ENCODE measurements at regions not wholly inside any gene's neighbourhood (a gene's known extent, or its start where the extent isn't known, plus 50 kb on each side); places are given as distances from the start of the nearest gene placed in this dataset.

- ATAC-seq: no peak
- Mint-ChIP-seq H3K4me3 (no peak overlapping the region), H3K36me3 (no peaks in the 10 kb centered on the region), H3K27ac (no peak overlapping the region), H3K27me3 (ENCODE audit: low read depth in 2 of 2) (peaks cover 0 to 10% of the 10 kb centered on the region in 2 donors), H3K9me3 (no peaks in the 10 kb centered on the region), H3K4me1 (no peaks in the 10 kb centered on the region)
- Histone ChIP-seq H3K9me3 (ENCODE audit: control insufficient read depth, insufficient read depth, low read length) (no peaks in the 10 kb centered on the region), H3K27me3 (ENCODE audit: control insufficient read depth, insufficient read depth, low read length) (no peaks in the 10 kb centered on the region), H3K36me3 (ENCODE audit: control insufficient read depth, insufficient read depth, low read length) (no peaks in the 10 kb centered on the region), H3K4me3 (ENCODE audit: low read length) (no peak overlapping the region), H3K27ac (ENCODE audit: low read length) (no peak overlapping the region), H3K4me1 (ENCODE audit: control insufficient read depth, insufficient read depth, low read length) (no peaks in the 10 kb centered on the region)
- no peak for DNase-seq
- TF ChIP-seq CTCF (IDR thresholded peaks at IDR 0.05): no peak
- intact Hi-C loops (cut with micrococcal nuclease): no loop called here
- 72% methylated on average over 4 of the region's 4 CpGs for WGBS (ENCODE audit: insufficient coverage)
Observed at GRCh38 chr14:94897561-94897960, 127.6 kb upstream of the GSC start.

- H3K4me1 ChIP-seq (ENCODE audit: control insufficient read depth, insufficient read depth, low read length): no peaks in the 10 kb centered on the region
- H3K27ac ChIP-seq (ENCODE audit: low read length): no peak overlapping the region
- peaks cover 0 to 10% of the 10 kb centered on the region in 2 donors for H3K27me3 Mint-ChIP-seq (ENCODE audit: low read depth in 2 of 2)
- intact Hi-C loops (cut with micrococcal nuclease): no loop called here
- H3K4me3 Mint-ChIP-seq: no peak overlapping the region
- DNase-seq (no peak), ATAC-seq (no peak)
- no peaks in the 10 kb centered on the region for H3K36me3 ChIP-seq (ENCODE audit: control insufficient read depth, insufficient read depth, low read length)
- H3K9me3 Mint-ChIP-seq: no peaks in the 10 kb centered on the region
- H3K4me3 ChIP-seq (ENCODE audit: low read length): no peak overlapping the region
- WGBS (ENCODE audit: insufficient coverage): 75% methylated on average over 3 of the region's 6 CpGs
- no peak overlapping the region for H3K27ac Mint-ChIP-seq
- H3K4me1 Mint-ChIP-seq: no peaks in the 10 kb centered on the region
- H3K27me3 ChIP-seq (ENCODE audit: control insufficient read depth, insufficient read depth, low read length): no peaks in the 10 kb centered on the region
- TF ChIP-seq CTCF (IDR thresholded peaks at IDR 0.05): no peak
- H3K36me3 Mint-ChIP-seq: no peaks in the 10 kb centered on the region
- no peaks in the 10 kb centered on the region for H3K9me3 ChIP-seq (ENCODE audit: control insufficient read depth, insufficient read depth, low read length)
Observed at GRCh38 chr14:94897082-94897481, 127.2 kb upstream of the GSC start.

GRCh38 chr14:94893411-94894160, 123.7 kb upstream of the GSC start:
- Mint-ChIP-seq H3K27me3 (ENCODE audit: low read depth in 2 of 2) (peaks cover 0 to 3% of the 10 kb centered on the region in 2 donors), H3K9me3 (no peaks in the 10 kb centered on the region), H3K27ac (no peak overlapping the region), H3K4me3 (no peak overlapping the region), H3K4me1 (no peaks in the 10 kb centered on the region), H3K36me3 (no peaks in the 10 kb centered on the region)
- ATAC-seq (no peak), DNase-seq (no peak)
- H3K4me1 ChIP-seq (ENCODE audit: control insufficient read depth, insufficient read depth, low read length): no peaks in the 10 kb centered on the region
- H3K27me3 ChIP-seq (ENCODE audit: control insufficient read depth, insufficient read depth, low read length): no peaks in the 10 kb centered on the region
- no peak overlapping the region for H3K4me3 ChIP-seq (ENCODE audit: low read length)
- H3K36me3 ChIP-seq (ENCODE audit: control insufficient read depth, insufficient read depth, low read length): no peaks in the 10 kb centered on the region
- WGBS (ENCODE audit: insufficient coverage): 77% methylated on average over 13 of the region's 17 CpGs
- no peak overlapping the region for H3K27ac ChIP-seq (ENCODE audit: low read length)
- intact Hi-C loops (cut with micrococcal nuclease): no loop called here
- no peaks in the 10 kb centered on the region for H3K9me3 ChIP-seq (ENCODE audit: control insufficient read depth, insufficient read depth, low read length)
- no peak for TF ChIP-seq CTCF (IDR thresholded peaks at IDR 0.05)

GRCh38 chr14:94890785-94891184, 120.9 kb upstream of the GSC start:
- Histone ChIP-seq H3K27me3 (ENCODE audit: control insufficient read depth, insufficient read depth, low read length) (no peaks in the 10 kb centered on the region), H3K4me3 (ENCODE audit: low read length) (no peak overlapping the region), H3K4me1 (ENCODE audit: control insufficient read depth, insufficient read depth, low read length) (no peaks in the 10 kb centered on the region), H3K36me3 (ENCODE audit: control insufficient read depth, insufficient read depth, low read length) (no peaks in the 10 kb centered on the region), H3K27ac (ENCODE audit: low read length) (no peak overlapping the region), H3K9me3 (ENCODE audit: control insufficient read depth, insufficient read depth, low read length) (no peaks in the 10 kb centered on the region)
- no peak overlapping the region for H3K27ac Mint-ChIP-seq
- no peaks in the 10 kb centered on the region for H3K9me3 Mint-ChIP-seq
- no peaks in the 10 kb centered on the region for H3K4me1 Mint-ChIP-seq
- no peak for ATAC-seq
- H3K27me3 Mint-ChIP-seq (ENCODE audit: low read depth in 2 of 2): no peaks in the 10 kb centered on the region
- intact Hi-C loops (cut with micrococcal nuclease): no loop called here
- no peak for DNase-seq
- H3K36me3 Mint-ChIP-seq: no peaks in the 10 kb centered on the region
- no peak for TF ChIP-seq CTCF (IDR thresholded peaks at IDR 0.05)
- WGBS (ENCODE audit: insufficient coverage): 88% methylated on average over 6 of the region's 6 CpGs
- H3K4me3 Mint-ChIP-seq: no peak overlapping the region
